ENCODE measurements at regions not wholly inside any gene's neighbourhood (a gene's known extent, or its start where the extent isn't known, plus 50 kb on each side); places are given as distances from the start of the nearest gene placed in this dataset.

GRCh38 chr5:58314356-58315210 is 145.3 kb downstream of the PLK2 start:
- CTCF ChIA-PET, result no interaction called here
- TF ChIP-seq, protein P1, sequence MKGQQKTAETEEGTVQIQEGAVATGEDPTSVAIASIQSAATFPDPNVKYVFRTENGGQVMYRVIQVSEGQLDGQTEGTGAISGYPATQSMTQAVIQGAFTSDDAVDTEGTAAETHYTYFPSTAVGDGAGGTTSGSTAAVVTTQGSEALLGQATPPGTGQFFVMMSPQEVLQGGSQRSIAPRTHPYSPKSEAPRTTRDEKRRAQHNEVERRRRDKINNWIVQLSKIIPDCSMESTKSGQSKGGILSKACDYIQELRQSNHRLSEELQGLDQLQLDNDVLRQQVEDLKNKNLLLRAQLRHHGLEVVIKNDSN (IDR thresholded peaks at IDR 0.05; ENCODE audit: borderline replicate concordance, low read depth), result no peak
- TF ChIP-seq MEF2A (IDR thresholded peaks at IDR 0.05; ENCODE audit: borderline replicate concordance, low read depth) (no peak), POLR2AphosphoS5 (IDR thresholded peaks at IDR 0.05; ENCODE audit: low read depth, low read length) (no peak), EZH2phosphoT487 (IDR thresholded peaks at IDR 0.05; ENCODE audit: borderline replicate concordance, low read depth) (no peak), FOXJ3 (CRISPR knock-in tag; IDR thresholded peaks at IDR 0.05) (no peak), JUND (IDR thresholded peaks at IDR 0.05) (no peak)
- TF ChIP-seq, protein P2, sequence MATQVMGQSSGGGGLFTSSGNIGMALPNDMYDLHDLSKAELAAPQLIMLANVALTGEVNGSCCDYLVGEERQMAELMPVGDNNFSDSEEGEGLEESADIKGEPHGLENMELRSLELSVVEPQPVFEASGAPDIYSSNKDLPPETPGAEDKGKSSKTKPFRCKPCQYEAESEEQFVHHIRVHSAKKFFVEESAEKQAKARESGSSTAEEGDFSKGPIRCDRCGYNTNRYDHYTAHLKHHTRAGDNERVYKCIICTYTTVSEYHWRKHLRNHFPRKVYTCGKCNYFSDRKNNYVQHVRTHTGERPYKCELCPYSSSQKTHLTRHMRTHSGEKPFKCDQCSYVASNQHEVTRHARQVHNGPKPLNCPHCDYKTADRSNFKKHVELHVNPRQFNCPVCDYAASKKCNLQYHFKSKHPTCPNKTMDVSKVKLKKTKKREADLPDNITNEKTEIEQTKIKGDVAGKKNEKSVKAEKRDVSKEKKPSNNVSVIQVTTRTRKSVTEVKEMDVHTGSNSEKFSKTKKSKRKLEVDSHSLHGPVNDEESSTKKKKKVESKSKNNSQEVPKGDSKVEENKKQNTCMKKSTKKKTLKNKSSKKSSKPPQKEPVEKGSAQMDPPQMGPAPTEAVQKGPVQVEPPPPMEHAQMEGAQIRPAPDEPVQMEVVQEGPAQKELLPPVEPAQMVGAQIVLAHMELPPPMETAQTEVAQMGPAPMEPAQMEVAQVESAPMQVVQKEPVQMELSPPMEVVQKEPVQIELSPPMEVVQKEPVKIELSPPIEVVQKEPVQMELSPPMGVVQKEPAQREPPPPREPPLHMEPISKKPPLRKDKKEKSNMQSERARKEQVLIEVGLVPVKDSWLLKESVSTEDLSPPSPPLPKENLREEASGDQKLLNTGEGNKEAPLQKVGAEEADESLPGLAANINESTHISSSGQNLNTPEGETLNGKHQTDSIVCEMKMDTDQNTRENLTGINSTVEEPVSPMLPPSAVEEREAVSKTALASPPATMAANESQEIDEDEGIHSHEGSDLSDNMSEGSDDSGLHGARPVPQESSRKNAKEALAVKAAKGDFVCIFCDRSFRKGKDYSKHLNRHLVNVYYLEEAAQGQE (IDR thresholded peaks at IDR 0.05; ENCODE audit: low read depth, low read length), result no peak

GRCh38 chr5:58312299-58312698 is 147.6 kb downstream of the PLK2 start:
- H3K4me2 ChIP-seq, result no peak overlapping the region
- no peaks in the 10 kb centered on the region for H3K79me2 ChIP-seq (ENCODE audit: insufficient read depth)
- CTCF ChIA-PET, result interaction anchor here (1.3 kb wide), 1 partner anchor 11 kb away, joined by 3 read pairs; no protein-coding TSS in a partner anchor
- H3F3A ChIP-seq (replicated peaks; ENCODE audit: insufficient read depth), result no peaks in the 10 kb centered on the region
- no peak for TF ChIP-seq JUND (IDR thresholded peaks at IDR 0.05)
- TF ChIP-seq, protein P3, sequence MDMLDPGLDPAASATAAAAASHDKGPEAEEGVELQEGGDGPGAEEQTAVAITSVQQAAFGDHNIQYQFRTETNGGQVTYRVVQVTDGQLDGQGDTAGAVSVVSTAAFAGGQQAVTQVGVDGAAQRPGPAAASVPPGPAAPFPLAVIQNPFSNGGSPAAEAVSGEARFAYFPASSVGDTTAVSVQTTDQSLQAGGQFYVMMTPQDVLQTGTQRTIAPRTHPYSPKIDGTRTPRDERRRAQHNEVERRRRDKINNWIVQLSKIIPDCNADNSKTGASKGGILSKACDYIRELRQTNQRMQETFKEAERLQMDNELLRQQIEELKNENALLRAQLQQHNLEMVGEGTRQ (IDR thresholded peaks at IDR 0.05; ENCODE audit: borderline replicate concordance, low read depth, low read length), result no peak
- TF ChIP-seq FOSL2 (IDR thresholded peaks at IDR 0.05; ENCODE audit: borderline replicate concordance, low read depth), result no peak
- H3K4me3 ChIP-seq (ENCODE audit: low read depth in 2 of 2, low read length in 1 of 2), result no peak overlapping the region
- H3K27me3 ChIP-seq (ENCODE audit: insufficient read depth), result no peaks in the 10 kb centered on the region
- H3K9ac ChIP-seq, result no peak overlapping the region
- POLR2A ChIA-PET, result no interaction called here
- no peak for DNase-seq
- H3K9me2 ChIP-seq, result no peaks in the 10 kb centered on the region
- no peaks in the 10 kb centered on the region; a peak in 1 of 4 replicates for H3K4me1 ChIP-seq (ENCODE audit: control insufficient read depth in 1 of 2, insufficient read depth in 2 of 2, low read depth in 1 of 2, low read length in 1 of 2)
- H2AFZ ChIP-seq (ENCODE audit: low read depth), result no peak overlapping the region
- H4K20me1 ChIP-seq (ENCODE audit: insufficient read depth), result no peaks in the 10 kb centered on the region
- H3K27ac ChIP-seq (ENCODE audit: low read depth in 2 of 2, low read length in 1 of 2), result no peak overlapping the region
- no peaks in the 10 kb centered on the region for H3K36me3 ChIP-seq (replicated peaks in 1 of 2; ENCODE audit: control insufficient read depth in 1 of 2, insufficient read depth in 2 of 2, low read length in 1 of 2)
- H3K9me3 ChIP-seq, result peaks cover 3% of the 10 kb centered on the region
- WGBS (ENCODE audit: low lambda C conversion rate), result 82% methylated on average over 5 of the region's 5 CpGs

More at GRCh38 chr5:58314356-58315210, 145.3 kb downstream of the PLK2 start:
- H3K4me2 ChIP-seq, result no peak overlapping the region
- H3K9me3 ChIP-seq, result peaks cover 3% of the 10 kb centered on the region; the same call in 1 of the 2 replicates
- POLR2A ChIA-PET, result no interaction called here
- H4K20me1 ChIP-seq (ENCODE audit: insufficient read depth), result no peaks in the 10 kb centered on the region
- H3K27me3 ChIP-seq (ENCODE audit: insufficient read depth), result no peaks in the 10 kb centered on the region
- H3K79me2 ChIP-seq (ENCODE audit: insufficient read depth), result no peaks in the 10 kb centered on the region
- no peak overlapping the region for H3K9ac ChIP-seq
- no peak overlapping the region for H3K4me3 ChIP-seq (ENCODE audit: low read depth in 2 of 2, low read length in 1 of 2)
- WGBS (ENCODE audit: low lambda C conversion rate), result 88% methylated on average over 4 of the region's 4 CpGs
- H2AFZ ChIP-seq (ENCODE audit: low read depth), result no peak overlapping the region
- H3K9me2 ChIP-seq, result no peaks in the 10 kb centered on the region
- H3K36me3 ChIP-seq (replicated peaks in 1 of 2; ENCODE audit: control insufficient read depth in 1 of 2, insufficient read depth in 2 of 2, low read length in 1 of 2), result no peaks in the 10 kb centered on the region
- H3F3A ChIP-seq (replicated peaks; ENCODE audit: insufficient read depth), result peaks cover 18% of the 10 kb centered on the region
- DNase-seq, result no peak
- no peaks in the 10 kb centered on the region; a peak in 1 of 4 replicates for H3K4me1 ChIP-seq (ENCODE audit: control insufficient read depth in 1 of 2, insufficient read depth in 2 of 2, low read depth in 1 of 2, low read length in 1 of 2)
- H3K27ac ChIP-seq (ENCODE audit: low read depth in 2 of 2, low read length in 1 of 2), result no peak overlapping the region
